Mesothelial cell of epicardium (in vitro differentiated cells): ENCODE measurements at regions not wholly inside any gene's neighbourhood (a gene's known extent, or its start where the extent isn't known, plus 50 kb on each side); places are given as distances from the start of the nearest gene placed in this dataset.

ENCODE experiments used
- DNase-seq, 2 experiments: peaks; one replicate each; pipeline ENCODE4 v3.0.0; 2021; ENCODE audit warnings: low spot score in 2 of 2; ENCODE audit not compliant: unreplicated experiment in 2 of 2
- H3K27ac Mint-ChIP-seq: 2 replicates; pipeline ENCODE4 v1.8.0; 2021; ENCODE audit warnings: mixed read lengths
- H3K27me3 Mint-ChIP-seq: 2 replicates; pipeline ENCODE4 v1.8.0; 2021; ENCODE audit warnings: low read depth, mixed read lengths
- H3K36me3 Mint-ChIP-seq: 2 replicates; pipeline ENCODE4 v1.8.0; 2021; ENCODE audit warnings: mixed read lengths
- H3K4me1 Mint-ChIP-seq: 2 replicates; pipeline ENCODE4 v1.8.0; 2021; ENCODE audit warnings: mixed read lengths
- H3K4me3 Mint-ChIP-seq: 2 replicates; pipeline ENCODE4 v1.8.0; 2021; ENCODE audit warnings: mild to moderate bottlenecking, moderate library complexity, mixed read lengths
- H3K9me3 Mint-ChIP-seq: 2 replicates; pipeline ENCODE4 v1.8.0; 2021; ENCODE audit warnings: mixed read lengths
- TF ChIP-seq, protein P1 (sequence below): fragments of 200-600 bp; sonication (generic); IDR thresholded peaks from one replicate; pipeline ENCODE4 v1.5.0; 2021; ENCODE audit warnings: antibody characterized with exemption; ENCODE audit not compliant: unreplicated experiment

DNA sequence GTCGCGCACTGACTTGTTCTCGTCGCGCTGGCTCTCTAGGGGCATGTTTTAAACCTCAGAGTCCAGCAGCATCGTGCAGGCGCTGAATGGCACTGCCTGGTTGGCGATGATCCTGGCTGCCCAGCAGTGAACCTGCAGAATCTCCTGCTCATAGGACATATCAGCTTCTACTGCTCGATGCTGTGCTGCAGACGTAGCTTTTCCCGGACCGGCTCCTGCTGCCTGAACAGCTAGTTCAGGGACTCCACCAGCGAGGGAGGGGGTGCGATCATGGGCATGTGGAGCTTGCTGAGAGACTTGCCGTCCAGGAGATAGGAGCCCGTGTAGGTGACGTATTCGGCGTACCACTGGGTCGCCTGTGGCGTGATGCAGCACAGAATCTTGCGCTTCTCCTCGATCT, 890.0 kb upstream of the LRRTM1 start:
- H3K36me3 Mint-ChIP-seq = peaks cover 3% of the 10 kb centered on the region
- H3K9me3 Mint-ChIP-seq = peaks cover 9% of the 10 kb centered on the region
- DNase-seq = no peak
- no peak overlapping the region for H3K4me3 Mint-ChIP-seq
- no peaks in the 10 kb centered on the region for H3K27me3 Mint-ChIP-seq
- TF ChIP-seq, protein P1, sequence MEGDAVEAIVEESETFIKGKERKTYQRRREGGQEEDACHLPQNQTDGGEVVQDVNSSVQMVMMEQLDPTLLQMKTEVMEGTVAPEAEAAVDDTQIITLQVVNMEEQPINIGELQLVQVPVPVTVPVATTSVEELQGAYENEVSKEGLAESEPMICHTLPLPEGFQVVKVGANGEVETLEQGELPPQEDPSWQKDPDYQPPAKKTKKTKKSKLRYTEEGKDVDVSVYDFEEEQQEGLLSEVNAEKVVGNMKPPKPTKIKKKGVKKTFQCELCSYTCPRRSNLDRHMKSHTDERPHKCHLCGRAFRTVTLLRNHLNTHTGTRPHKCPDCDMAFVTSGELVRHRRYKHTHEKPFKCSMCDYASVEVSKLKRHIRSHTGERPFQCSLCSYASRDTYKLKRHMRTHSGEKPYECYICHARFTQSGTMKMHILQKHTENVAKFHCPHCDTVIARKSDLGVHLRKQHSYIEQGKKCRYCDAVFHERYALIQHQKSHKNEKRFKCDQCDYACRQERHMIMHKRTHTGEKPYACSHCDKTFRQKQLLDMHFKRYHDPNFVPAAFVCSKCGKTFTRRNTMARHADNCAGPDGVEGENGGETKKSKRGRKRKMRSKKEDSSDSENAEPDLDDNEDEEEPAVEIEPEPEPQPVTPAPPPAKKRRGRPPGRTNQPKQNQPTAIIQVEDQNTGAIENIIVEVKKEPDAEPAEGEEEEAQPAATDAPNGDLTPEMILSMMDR = no peak
- no peak overlapping the region for H3K27ac Mint-ChIP-seq
- no peaks in the 10 kb centered on the region for H3K4me1 Mint-ChIP-seq

- H3K9me3 Mint-ChIP-seq = peaks cover 9% of the 10 kb centered on the region
- no peaks in the 10 kb centered on the region for H3K4me1 Mint-ChIP-seq
- H3K27me3 Mint-ChIP-seq = no peaks in the 10 kb centered on the region
- no peak overlapping the region for H3K4me3 Mint-ChIP-seq
- H3K27ac Mint-ChIP-seq = no peak overlapping the region
- peaks cover 3% of the 10 kb centered on the region for H3K36me3 Mint-ChIP-seq
- DNase-seq = no peak
- TF ChIP-seq, protein P1 = no peak
Observed at GRCh38 chr2:81194176-81194575, 889.6 kb upstream of the LRRTM1 start.

DNA sequence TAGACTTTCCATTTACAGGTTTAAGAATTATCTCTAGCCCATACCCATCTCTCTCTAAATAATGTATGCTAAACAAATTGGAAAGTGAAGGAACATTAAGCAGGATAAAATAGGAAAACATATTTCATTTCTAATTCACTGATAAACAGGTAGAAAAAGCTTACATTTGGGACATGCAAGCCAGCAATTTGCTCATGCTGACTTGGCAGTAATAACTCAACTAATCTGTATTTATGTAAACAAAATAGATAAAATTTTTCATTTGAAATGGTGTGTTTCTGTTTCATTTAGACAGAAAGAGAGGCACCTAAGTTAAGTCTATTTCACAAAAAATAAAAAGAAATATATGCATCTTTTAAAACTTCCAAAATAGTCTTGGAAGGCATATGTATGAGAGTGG, 877.3 kb upstream of the LRRTM1 start:
- Mint-ChIP-seq H3K4me1 (no peaks in the 10 kb centered on the region), H3K27ac (no peak overlapping the region), H3K9me3 (no peaks in the 10 kb centered on the region), H3K27me3 (peaks cover 2% of the 10 kb centered on the region), H3K4me3 (no peak overlapping the region), H3K36me3 (no peaks in the 10 kb centered on the region)
- no peak for DNase-seq
- TF ChIP-seq, protein P1 = no peak

GRCh38 chr2:81171447-81171846, 866.9 kb upstream of the LRRTM1 start:
- H3K9me3 Mint-ChIP-seq = no peaks in the 10 kb centered on the region
- TF ChIP-seq, protein P1 = no peak
- DNase-seq = no peak
- no peaks in the 10 kb centered on the region for H3K4me1 Mint-ChIP-seq
- H3K36me3 Mint-ChIP-seq = no peaks in the 10 kb centered on the region
- H3K27me3 Mint-ChIP-seq = peaks cover 7% of the 10 kb centered on the region
- no peak overlapping the region for H3K4me3 Mint-ChIP-seq
- H3K27ac Mint-ChIP-seq = no peak overlapping the region

DNA sequence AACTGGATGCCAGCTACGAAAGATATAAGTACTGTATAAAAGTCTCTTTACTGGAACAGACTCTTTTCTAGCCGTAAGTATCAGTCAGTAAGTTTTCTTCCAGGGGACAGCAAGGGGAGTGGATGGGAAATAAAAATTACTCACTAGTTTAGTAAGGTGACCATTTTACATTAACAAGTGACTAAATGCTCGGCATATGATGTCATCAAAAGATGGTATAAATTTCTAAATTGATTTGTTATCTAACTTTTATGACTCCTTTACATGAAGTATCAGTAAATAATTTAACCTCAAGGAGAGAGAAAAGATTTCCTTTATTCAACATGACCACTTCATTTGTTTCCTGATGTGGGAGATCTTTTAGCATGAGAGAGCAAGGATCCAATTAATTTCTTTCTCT, 859.0 kb upstream of the LRRTM1 start:
- no peak overlapping the region for H3K27ac Mint-ChIP-seq

More for the DNA sequence above, 859.0 kb upstream of the LRRTM1 start:
- DNase-seq = no peak
- Mint-ChIP-seq H3K27me3 (peaks cover 11% of the 10 kb centered on the region), H3K4me3 (no peak overlapping the region), H3K9me3 (no peaks in the 10 kb centered on the region), H3K4me1 (no peaks in the 10 kb centered on the region), H3K36me3 (no peaks in the 10 kb centered on the region)
- TF ChIP-seq, protein P1 = no peak
